Caco-2 (cell line): ENCODE measurements at regions not wholly inside any gene's neighbourhood (a gene's known extent, or its start where the extent isn't known, plus 50 kb on each side); places are given as distances from the start of the nearest gene placed in this dataset.

Experiments used
- BruUV-seq: library from RNA; stranded (reverse); fragments of 400-500 nt; replicated peaks from 2 replicates; lab custom pipeline; 2021; lab: Mats Ljungman, UMichigan
- CTCF ChIA-PET: fragments of 300-600 bp; sonication (Branson Sonifier 250); formaldehyde crosslinking; loops from one replicate; lab custom pipeline; 2022; ENCODE audit warnings: antibody characterized with exemption; lab: Charles Lee
- POLR2A ChIA-PET: fragments of 300-600 bp; sonication (Branson Sonifier 250); formaldehyde crosslinking; loops from one replicate; lab custom pipeline; 2022; ENCODE audit warnings: antibody characterized with exemption; lab: Charles Lee
- DNase-seq, 2 experiments: peaks; one replicate each; pipeline versions ENCODE4 v3.0.0 to v3.0.0-alpha.2; 2020 to 2022
- H3K27me3 ChIP-seq: replicated peaks from 2 replicates; pipeline ENCODE4 v1.6.0; 2011; ENCODE audit warnings: low read length; ENCODE audit not compliant: control insufficient read depth, insufficient read depth
- H3K36me3 ChIP-seq: 2 replicates; pipeline ENCODE4 v1.5.1; 2011; ENCODE audit warnings: low read length; ENCODE audit not compliant: control insufficient read depth, insufficient read depth
- H3K4me1 ChIP-seq: fragments of 250-450 bp; sonication (Bioruptor Pico); 2 replicates; pipeline ENCODE4 v1.5.1; 2020; ENCODE audit warnings: mild to moderate bottlenecking
- H3K4me3 ChIP-seq: 2 replicates; pipeline ENCODE4 v1.5.1; 2011; ENCODE audit warnings: low read depth, mild to moderate bottlenecking, control low read depth, low read length
- H3K9me3 ChIP-seq: fragments of 250-450 bp; sonication (Bioruptor Pico); 2 replicates; pipeline ENCODE4 v1.5.1; 2020; ENCODE audit warnings: mild to moderate bottlenecking, moderate library complexity
- H3K27ac Mint-ChIP-seq: one replicate; pipeline ENCODE4 v1.8.0; 2022; ENCODE audit warnings: mixed read lengths; ENCODE audit not compliant: unreplicated experiment
- H3K27me3 Mint-ChIP-seq: one replicate; pipeline ENCODE4 v1.8.0; 2022; ENCODE audit warnings: mixed read lengths; ENCODE audit not compliant: insufficient read depth, unreplicated experiment
- H3K36me3 Mint-ChIP-seq: one replicate; pipeline ENCODE4 v1.8.0; 2022; ENCODE audit warnings: mild to moderate bottlenecking, mixed read lengths; ENCODE audit not compliant: insufficient read depth, unreplicated experiment
- H3K4me1 Mint-ChIP-seq: one replicate; pipeline ENCODE4 v1.8.0; 2022; ENCODE audit warnings: low read depth, mixed read lengths; ENCODE audit not compliant: unreplicated experiment
- H3K4me3 Mint-ChIP-seq: one replicate; pipeline ENCODE4 v1.8.0; 2022; ENCODE audit warnings: mild to moderate bottlenecking, moderate library complexity, mixed read lengths; ENCODE audit not compliant: unreplicated experiment
- H3K9me3 Mint-ChIP-seq: one replicate; pipeline ENCODE4 v1.8.0; 2022; ENCODE audit warnings: mixed read lengths; ENCODE audit not compliant: unreplicated experiment
- intact Hi-C: fragments of 100-400 bp; cut with micrococcal nuclease; formaldehyde crosslinking; loops from one replicate; pipeline ENCODE4 v1.10.0; 2022; ENCODE audit not compliant: unreplicated experiment
- TF ChIP-seq, protein P1 (sequence below), 2 experiments: fragments of 200-600 bp in 1 of 2; IDR thresholded peaks; 1 replicate in 1 of 2; 2 replicates in 1 of 2; pipeline versions ENCODE4 v1.5.1 to v1.8.0; 2011 to 2022; ENCODE audit warnings: antibody characterized with exemption in 1 of 2, control low read depth in 1 of 2, inconsistent platforms in 1 of 2, low read depth in 1 of 2, low read length in 1 of 2, mild to moderate bottlenecking in 1 of 2, moderate library complexity in 1 of 2; ENCODE audit not compliant: insufficient read depth in 1 of 2, severe bottlenecking in 1 of 2, unreplicated experiment in 1 of 2

DNA sequence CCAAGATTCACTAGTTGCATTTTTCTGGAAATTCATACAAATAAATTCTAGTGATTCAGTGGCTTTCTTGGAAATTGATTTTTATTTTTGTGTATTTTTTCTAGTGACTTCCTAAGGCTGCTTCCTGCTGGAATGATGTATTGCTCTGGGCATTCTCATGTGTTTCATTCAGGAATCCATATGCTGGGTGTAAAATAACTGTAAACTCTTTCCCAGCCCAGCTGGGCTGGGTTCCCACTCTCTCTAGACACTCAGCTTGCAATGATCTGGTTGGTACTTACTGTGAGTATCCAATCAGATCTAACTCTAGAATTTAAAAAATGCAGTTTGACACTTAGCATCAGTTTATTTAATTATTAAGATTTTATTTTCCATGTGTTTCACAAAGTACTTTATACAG, 882.2 kb downstream of the STIM2 start:
- intact Hi-C loops, result no loop called here
- H3K9me3 Mint-ChIP-seq, result peaks cover 10% of the 10 kb centered on the region
- no peaks in the 10 kb centered on the region for H3K36me3 Mint-ChIP-seq
- H3K4me1 Mint-ChIP-seq, result no peaks in the 10 kb centered on the region
- BruUV-seq, result no TSS peak
- H3K4me3 ChIP-seq, result no peak overlapping the region
- TF ChIP-seq, protein P1, sequence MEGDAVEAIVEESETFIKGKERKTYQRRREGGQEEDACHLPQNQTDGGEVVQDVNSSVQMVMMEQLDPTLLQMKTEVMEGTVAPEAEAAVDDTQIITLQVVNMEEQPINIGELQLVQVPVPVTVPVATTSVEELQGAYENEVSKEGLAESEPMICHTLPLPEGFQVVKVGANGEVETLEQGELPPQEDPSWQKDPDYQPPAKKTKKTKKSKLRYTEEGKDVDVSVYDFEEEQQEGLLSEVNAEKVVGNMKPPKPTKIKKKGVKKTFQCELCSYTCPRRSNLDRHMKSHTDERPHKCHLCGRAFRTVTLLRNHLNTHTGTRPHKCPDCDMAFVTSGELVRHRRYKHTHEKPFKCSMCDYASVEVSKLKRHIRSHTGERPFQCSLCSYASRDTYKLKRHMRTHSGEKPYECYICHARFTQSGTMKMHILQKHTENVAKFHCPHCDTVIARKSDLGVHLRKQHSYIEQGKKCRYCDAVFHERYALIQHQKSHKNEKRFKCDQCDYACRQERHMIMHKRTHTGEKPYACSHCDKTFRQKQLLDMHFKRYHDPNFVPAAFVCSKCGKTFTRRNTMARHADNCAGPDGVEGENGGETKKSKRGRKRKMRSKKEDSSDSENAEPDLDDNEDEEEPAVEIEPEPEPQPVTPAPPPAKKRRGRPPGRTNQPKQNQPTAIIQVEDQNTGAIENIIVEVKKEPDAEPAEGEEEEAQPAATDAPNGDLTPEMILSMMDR (IDR thresholded peaks at IDR 0.05; ENCODE audit: insufficient read depth in 1 of 2, low read depth in 1 of 2, low read length in 1 of 2, severe bottlenecking in 1 of 2, unreplicated experiment in 1 of 2), result no peak
- no peaks in the 10 kb centered on the region for H3K4me1 ChIP-seq
- CTCF ChIA-PET, result no interaction called here
- H3K27ac Mint-ChIP-seq, result no peak overlapping the region
- DNase-seq, result no peak
- no peaks in the 10 kb centered on the region for H3K27me3 ChIP-seq
- no peaks in the 10 kb centered on the region for H3K27me3 Mint-ChIP-seq
- H3K4me3 Mint-ChIP-seq, result no peak overlapping the region
- no peaks in the 10 kb centered on the region for H3K9me3 ChIP-seq
- no peaks in the 10 kb centered on the region for H3K36me3 ChIP-seq
- POLR2A ChIA-PET, result no interaction called here

DNA sequence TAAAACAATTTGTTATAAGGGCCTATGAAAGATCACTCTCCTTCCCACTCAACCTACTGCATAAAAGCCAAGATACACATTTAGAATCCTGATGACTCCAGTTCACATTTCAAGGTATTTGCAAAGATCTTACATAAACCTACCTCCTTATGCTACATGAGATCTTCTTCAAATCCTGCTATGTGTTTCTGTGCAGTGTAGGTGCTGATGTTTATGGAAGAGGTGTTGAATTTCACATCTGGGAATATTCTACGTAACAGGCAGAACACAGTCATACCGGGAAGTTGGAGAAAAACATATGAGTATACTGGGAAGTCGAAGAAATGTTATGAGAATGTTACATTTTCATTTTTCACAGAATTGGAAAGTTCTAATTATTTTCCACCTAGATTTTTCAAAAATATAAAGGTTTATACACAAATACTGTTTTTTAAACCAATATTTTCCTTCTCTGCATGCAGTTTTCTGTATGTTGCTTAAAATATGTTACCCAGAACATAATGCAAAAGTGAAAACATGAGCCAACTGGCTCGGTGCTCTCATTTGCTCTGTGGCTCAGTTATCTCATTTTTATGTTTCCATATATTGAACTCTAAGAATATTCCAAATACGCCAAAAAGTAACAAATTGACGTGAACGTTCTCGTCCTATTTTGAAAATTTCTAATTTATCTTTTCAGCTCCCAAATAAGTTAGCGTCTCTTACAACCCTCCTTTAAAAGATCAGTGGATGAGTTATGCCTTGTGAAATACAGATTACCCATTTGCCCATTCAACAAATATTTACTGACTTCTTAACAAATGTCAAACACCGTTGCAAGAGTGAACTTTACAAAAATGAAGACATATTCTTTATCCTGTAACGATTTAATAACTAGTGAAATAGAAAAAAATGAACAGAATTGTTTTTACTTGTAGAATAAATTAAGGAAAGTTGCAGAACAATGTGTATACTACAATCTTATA, 899.3 kb downstream of the STIM2 start:
- Histone ChIP-seq H3K4me1 (no peaks in the 10 kb centered on the region), H3K27me3 (no peaks in the 10 kb centered on the region), H3K4me3 (no peak overlapping the region), H3K36me3 (no peaks in the 10 kb centered on the region), H3K9me3 (no peaks in the 10 kb centered on the region)
- Mint-ChIP-seq H3K36me3 (no peaks in the 10 kb centered on the region), H3K27ac (no peak overlapping the region), H3K4me1 (no peaks in the 10 kb centered on the region), H3K27me3 (no peaks in the 10 kb centered on the region), H3K4me3 (no peak overlapping the region), H3K9me3 (no peaks in the 10 kb centered on the region)
- BruUV-seq, result no TSS peak
- no peak for DNase-seq
- POLR2A ChIA-PET, result no interaction called here
- CTCF ChIA-PET, result no interaction called here
- TF ChIP-seq, protein P1 (IDR thresholded peaks at IDR 0.05; ENCODE audit: insufficient read depth in 1 of 2, low read depth in 1 of 2, low read length in 1 of 2, severe bottlenecking in 1 of 2, unreplicated experiment in 1 of 2), result no peak
- intact Hi-C loops, result no loop called here

DNA sequence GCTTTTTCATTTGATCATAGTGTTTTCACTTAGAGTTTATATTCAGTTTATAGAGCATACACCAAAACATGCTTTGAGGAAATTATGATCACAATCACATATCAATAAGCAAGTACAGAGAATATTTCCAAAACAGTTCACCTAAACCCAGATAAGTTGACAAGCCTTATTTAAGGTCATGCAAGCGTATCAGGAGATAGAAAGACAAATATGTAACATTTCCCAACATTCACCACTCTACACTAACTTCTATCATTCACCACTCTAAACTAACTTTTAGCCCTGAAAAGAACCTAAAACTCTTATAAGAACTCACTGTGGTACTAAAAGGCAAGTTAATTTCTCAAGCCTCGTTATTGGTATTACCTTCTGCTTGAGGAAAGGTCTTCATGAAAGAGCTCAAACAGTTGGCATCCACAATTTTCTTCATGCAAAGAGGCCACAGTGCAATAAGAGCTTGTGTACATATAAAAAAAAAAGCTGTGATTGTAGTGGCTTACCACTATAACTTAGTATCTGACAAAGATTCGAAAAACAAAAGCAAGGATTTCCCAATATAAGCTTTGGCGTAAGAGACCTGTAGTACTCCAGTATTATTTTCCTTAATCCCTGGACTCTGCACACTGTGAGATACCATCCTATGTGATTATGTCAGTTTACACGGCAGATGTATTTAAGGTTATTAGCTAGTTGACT, 903.3 kb downstream of the STIM2 start:
- H3K9me3 ChIP-seq, result no peaks in the 10 kb centered on the region
- no peaks in the 10 kb centered on the region for H3K36me3 Mint-ChIP-seq
- no peaks in the 10 kb centered on the region for H3K36me3 ChIP-seq
- BruUV-seq, result no TSS peak
- TF ChIP-seq, protein P1 (IDR thresholded peaks at IDR 0.05; ENCODE audit: insufficient read depth in 1 of 2, low read depth in 1 of 2, low read length in 1 of 2, severe bottlenecking in 1 of 2, unreplicated experiment in 1 of 2), result no peak
- H3K27me3 ChIP-seq, result no peaks in the 10 kb centered on the region; the same call in 1 of the 2 replicates
- H3K4me1 Mint-ChIP-seq, result no peaks in the 10 kb centered on the region
- no peak overlapping the region for H3K27ac Mint-ChIP-seq
- no peak for DNase-seq
- no peak overlapping the region for H3K4me3 Mint-ChIP-seq
- ChIA-PET CTCF (no interaction called here), POLR2A (interaction anchor here (0.6 kb wide), 1 partner anchor 358 kb away, joined by 3 read pairs; no protein-coding TSS in a partner anchor)
- no peaks in the 10 kb centered on the region for H3K9me3 Mint-ChIP-seq
- intact Hi-C loops, result no loop called here
- H3K4me1 ChIP-seq, result no peaks in the 10 kb centered on the region
- H3K4me3 ChIP-seq, result no peak overlapping the region
- H3K27me3 Mint-ChIP-seq, result peaks cover 3% of the 10 kb centered on the region
